A549 (cell line): ENCODE measurements at regions not wholly inside any gene's neighbourhood (a gene's known extent, or its start where the extent isn't known, plus 50 kb on each side); places are given as distances from the start of the nearest gene placed in this dataset.

Experiments
- ATAC-seq, 2 experiments: fragments of 200-7000 bp in 1 of 2; fragments of >200 bp in 1 of 2; cut with Nextera tagmentation in 1 of 2; cut with Tn5 transposase in 1 of 2; 3 replicates each; pipeline versions ENCODE4 v1.8.0 to v1.9.1; 2018 to 2020; ENCODE audit warnings: mild to moderate bottlenecking in 1 of 2, moderate library complexity in 1 of 2
- CTCF ChIA-PET: fragments of 300-600 bp; sonication (Branson Sonifier 250); formaldehyde crosslinking; extraction: SDS; loops from one replicate; lab custom pipeline; 2021; ENCODE audit warnings: antibody characterized with exemption, inconsistent platforms; lab: Yijun Ruan, JAX
- POLR2A ChIA-PET: fragments of 350-600 bp; formaldehyde crosslinking; extraction: SDS; loops from one replicate; lab custom pipeline; 2021; ENCODE audit warnings: antibody characterized with exemption, inconsistent platforms; lab: Yijun Ruan, JAX
- DNase-seq, 2 experiments: peaks; one replicate each; pipeline versions ENCODE4 v3.0.0 to v3.0.0-alpha.2; 2011 to 2016; ENCODE audit warnings: low read depth in 1 of 2, low spot score in 1 of 2
- FAIRE-seq: peaks from 2 replicates; lab custom pipeline; 2011; peaks lifted over from hg19 to GRCh38; lab: Jason Lieb, UNC
- H3K27ac ChIP-seq, 2 experiments: fragments of >200 bp; sonication (Bioruptor Twin); formaldehyde crosslinking; 3 replicates each; pipeline ENCODE4 v1.5.1; 2016 to 2017
- H3K4me1 ChIP-seq: fragments of >200 bp; sonication (Bioruptor Twin); formaldehyde crosslinking; 3 replicates; pipeline ENCODE4 v1.6.1; 2016
- H3K4me2 ChIP-seq: fragments of >200 bp; sonication (Bioruptor Twin); formaldehyde crosslinking; 3 replicates; pipeline ENCODE4 v1.6.1; 2016
- H3K4me3 ChIP-seq: fragments of >200 bp; sonication (Bioruptor Twin); formaldehyde crosslinking; 3 replicates; pipeline ENCODE4 v1.5.1; 2016
- H3K9me3 ChIP-seq: fragments of >200 bp; sonication (Bioruptor Twin); formaldehyde crosslinking; 3 replicates; pipeline ENCODE4 v1.6.1; 2016
- BCL3 ChIP-seq: fragments of >200 bp; sonication (Bioruptor Twin); formaldehyde crosslinking; IDR thresholded peaks from 3 replicates; pipeline ENCODE4 v1.6.1; 2016
- CBX8 ChIP-seq: fragments of 200-600 bp; sonication (generic); IDR thresholded peaks from 2 replicates; pipeline ENCODE4 v1.6.1; 2016
- CEBPB ChIP-seq, 2 experiments: fragments of >200 bp in 1 of 2; sonication (Bioruptor Twin) in 1 of 2; formaldehyde crosslinking in 1 of 2; IDR thresholded peaks; 2 replicates each; pipeline ENCODE4 v1.6.1; 2012 to 2016
- CTCF ChIP-seq: fragments of >200 bp; sonication (Bioruptor Twin); formaldehyde crosslinking; IDR thresholded peaks from 3 replicates; pipeline ENCODE4 v1.5.1; 2016
- E2F6 ChIP-seq: IDR thresholded peaks from 2 replicates; pipeline ENCODE4 v1.6.1; 2012; ENCODE audit warnings: low read depth, borderline replicate concordance
- EHMT2 ChIP-seq: fragments of 200-600 bp; sonication (generic); IDR thresholded peaks from 2 replicates; pipeline ENCODE4 v1.6.1; 2016; ENCODE audit warnings: antibody characterized with exemption, low read depth, mild to moderate bottlenecking, moderate library complexity
- EP300 ChIP-seq, 2 experiments: fragments of >200 bp; sonication (Bioruptor Twin); formaldehyde crosslinking; IDR thresholded peaks; 2 replicates in 1 of 2; 3 replicates in 1 of 2; pipeline ENCODE4 v1.6.1; 2016 to 2017
- HDAC2 ChIP-seq: fragments of 200-600 bp; sonication (generic); IDR thresholded peaks from 2 replicates; pipeline ENCODE4 v1.6.1; 2016
- HOXB13 ChIP-seq: fragments of 250-450 bp; sonication (Bioruptor Pico); IDR thresholded peaks from 2 replicates; pipeline ENCODE4 v1.5.0; 2020; ENCODE audit warnings: low read depth, mild to moderate bottlenecking, moderate library complexity
- NFE2L2 ChIP-seq: fragments of 150-350 bp; conservative IDR thresholded peaks from 2 replicates; pipeline ENCODE4 v1.6.1; 2014; ENCODE audit warnings: low read length
- NPAS2 ChIP-seq: fragments of 250-450 bp; sonication (Bioruptor Pico); IDR thresholded peaks from 2 replicates; pipeline ENCODE4 v1.8.0; 2022; ENCODE audit warnings: mild to moderate bottlenecking, moderate library complexity, borderline replicate concordance
- PHF8 ChIP-seq: fragments of 200-600 bp; sonication (generic); IDR thresholded peaks from 2 replicates; pipeline ENCODE4 v1.6.1; 2016; ENCODE audit warnings: low read depth, mild to moderate bottlenecking, antibody characterized with exemption, moderate library complexity, borderline replicate concordance
- RAD21 ChIP-seq, 2 experiments: fragments of >200 bp in 1 of 2; sonication (Bioruptor Twin) in 1 of 2; formaldehyde crosslinking in 1 of 2; IDR thresholded peaks in 1 of 2; conservative IDR thresholded peaks in 1 of 2; 2 replicates in 1 of 2; 3 replicates in 1 of 2; pipeline ENCODE4 v1.6.1; 2012 to 2018; ENCODE audit warnings: inconsistent platforms in 1 of 2
- RARB ChIP-seq: fragments of 250-450 bp; sonication (Bioruptor Pico); IDR thresholded peaks from 2 replicates; pipeline ENCODE4 v1.8.0; 2021; ENCODE audit warnings: mild to moderate bottlenecking, moderate library complexity
- RCOR1 ChIP-seq: fragments of 150-350 bp; IDR thresholded peaks from 2 replicates; pipeline ENCODE4 v1.6.1; 2014; ENCODE audit warnings: antibody characterized with exemption, low read length, low read depth
- SMC3 ChIP-seq: fragments of >200 bp; sonication (Bioruptor Twin); formaldehyde crosslinking; IDR thresholded peaks from 3 replicates; pipeline ENCODE4 v1.6.1; 2018; ENCODE audit warnings: inconsistent platforms
- SREBF2 ChIP-seq: fragments of 450-650 bp; IDR thresholded peaks from 2 replicates; pipeline ENCODE4 v1.6.1; 2014; ENCODE audit warnings: mild to moderate bottlenecking, moderate library complexity
- TP53 ChIP-seq: fragments of 250-450 bp; sonication (Bioruptor Pico); IDR thresholded peaks from 2 replicates; pipeline ENCODE4 v1.5.0; 2021; ENCODE audit warnings: mild to moderate bottlenecking, moderate library complexity
- ZFP36 ChIP-seq: fragments of 450-650 bp; IDR thresholded peaks from 2 replicates; pipeline ENCODE4 v1.6.1; 2014; ENCODE audit warnings: borderline replicate concordance; ENCODE audit not compliant: partially characterized antibody
- WGBS: methylation state at CpG from one replicate; pipeline ENCODE4 v1.1.6; 2017; ENCODE audit errors: missing lambda C conversion rate; 5-methylcytosine and 5-hydroxymethylcytosine counted together
- TF ChIP-seq, protein P1 (sequence below): IDR thresholded peaks from 2 replicates; pipeline ENCODE4 v1.6.1; 2012
- TF ChIP-seq, protein P2 (sequence below): IDR thresholded peaks from 2 replicates; pipeline ENCODE4 v1.6.1; 2012
- TF ChIP-seq, protein P3 (sequence below): fragments of 250-450 bp; sonication (Bioruptor Pico); IDR thresholded peaks from 2 replicates; pipeline ENCODE4 v1.5.0; 2020; ENCODE audit warnings: low read depth, mild to moderate bottlenecking, moderate library complexity

GRCh38 chr11:134576286-134576685 lies 164.2 kb upstream of the B3GAT1 start:
- CTCF ChIA-PET: no interaction called here
- DNase-seq: no peak
- Histone ChIP-seq H3K4me2 (no peak overlapping the region), H3K9me3 (no peaks in the 10 kb centered on the region), H3K4me1 (no peaks in the 10 kb centered on the region), H3K4me3 (no peak overlapping the region), H3K27ac (no peak overlapping the region)
- TF ChIP-seq SREBF2 (no peak), NPAS2 (CRISPR knock-in tag) (no peak), BCL3 (no peak), E2F6 (no peak), CTCF (no peak), HOXB13 (CRISPR knock-in tag) (no peak), TP53 (CRISPR knock-in tag) (no peak), NFE2L2 (no peak), CEBPB (IDR thresholded peaks at IDR 0.05) (no peak)
- TF ChIP-seq, protein P1, sequence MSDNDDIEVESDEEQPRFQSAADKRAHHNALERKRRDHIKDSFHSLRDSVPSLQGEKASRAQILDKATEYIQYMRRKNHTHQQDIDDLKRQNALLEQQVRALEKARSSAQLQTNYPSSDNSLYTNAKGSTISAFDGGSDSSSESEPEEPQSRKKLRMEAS: no peak
- FAIRE-seq: no peak
- no peak for ATAC-seq
- POLR2A ChIA-PET: no interaction called here
- WGBS: 47% methylated on average over 7 of the region's 9 CpGs

GRCh38 chr11:134575504-134576230 lies 163.6 kb upstream of the B3GAT1 start:
- 25% methylated on average over 14 of the region's 16 CpGs for WGBS
- ATAC-seq: no peak
- H3K9me3 ChIP-seq: no peaks in the 10 kb centered on the region
- H3K27ac ChIP-seq: no peak overlapping the region
- no peak overlapping the region for H3K4me3 ChIP-seq
- DNase-seq: no peak
- ChIA-PET CTCF (no interaction called here), POLR2A (no interaction called here)
- FAIRE-seq: no peak
- no peak overlapping the region for H3K4me2 ChIP-seq
- no peaks in the 10 kb centered on the region for H3K4me1 ChIP-seq
- TF ChIP-seq RARB: no peak
- no peak for TF ChIP-seq RAD21 (conservative IDR thresholded peaks at IDR 0.05 in 1 of 2, IDR thresholded peaks at IDR 0.05 in 1 of 2)
- TF ChIP-seq, protein P2, sequence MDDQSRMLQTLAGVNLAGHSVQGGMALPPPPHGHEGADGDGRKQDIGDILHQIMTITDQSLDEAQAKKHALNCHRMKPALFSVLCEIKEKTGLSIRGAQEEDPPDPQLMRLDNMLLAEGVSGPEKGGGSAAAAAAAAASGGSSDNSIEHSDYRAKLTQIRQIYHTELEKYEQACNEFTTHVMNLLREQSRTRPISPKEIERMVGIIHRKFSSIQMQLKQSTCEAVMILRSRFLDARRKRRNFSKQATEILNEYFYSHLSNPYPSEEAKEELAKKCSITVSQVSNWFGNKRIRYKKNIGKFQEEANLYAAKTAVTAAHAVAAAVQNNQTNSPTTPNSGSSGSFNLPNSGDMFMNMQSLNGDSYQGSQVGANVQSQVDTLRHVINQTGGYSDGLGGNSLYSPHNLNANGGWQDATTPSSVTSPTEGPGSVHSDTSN: no peak
- TF ChIP-seq HOXB13 (CRISPR knock-in tag): no peak
- TF ChIP-seq EHMT2: no peak
- TF ChIP-seq CBX8: no peak
- TF ChIP-seq ZFP36: no peak
- no peak for TF ChIP-seq BCL3
- TF ChIP-seq RCOR1: no peak
- TF ChIP-seq PHF8: no peak
- no peak for TF ChIP-seq HDAC2
- TF ChIP-seq TP53 (CRISPR knock-in tag): no peak
- TF ChIP-seq, protein P3, sequence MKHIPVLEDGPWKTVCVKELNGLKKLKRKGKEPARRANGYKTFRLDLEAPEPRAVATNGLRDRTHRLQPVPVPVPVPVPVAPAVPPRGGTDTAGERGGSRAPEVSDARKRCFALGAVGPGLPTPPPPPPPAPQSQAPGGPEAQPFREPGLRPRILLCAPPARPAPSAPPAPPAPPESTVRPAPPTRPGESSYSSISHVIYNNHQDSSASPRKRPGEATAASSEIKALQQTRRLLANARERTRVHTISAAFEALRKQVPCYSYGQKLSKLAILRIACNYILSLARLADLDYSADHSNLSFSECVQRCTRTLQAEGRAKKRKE (CRISPR knock-in tag): no peak
- no peak for TF ChIP-seq EP300 (IDR thresholded peaks at IDR 0.05)
- no peak for TF ChIP-seq CTCF
- TF ChIP-seq SMC3: no peak
